Colonic mucosa (tissue), 4 donors: ENCODE measurements at regions not wholly inside any gene's neighbourhood (a gene's known extent, or its start where the extent isn't known, plus 50 kb on each side); places are given as distances from the start of the nearest gene placed in this dataset.

Experiments
- DNase-seq: peaks from one replicate; pipeline ENCODE4 v3.0.0-alpha.2; 2020
- H3K27ac ChIP-seq: fragments of 200-600 bp; one replicate; pipeline ENCODE4 v1.8.0; 2021
- H3K27me3 ChIP-seq: fragments of 200-600 bp; one replicate; pipeline ENCODE4 v1.8.0; 2021
- H3K36me3 ChIP-seq: fragments of 200-600 bp; one replicate; pipeline ENCODE4 v1.8.0; 2021
- H3K4me1 ChIP-seq: fragments of 200-600 bp; one replicate; pipeline ENCODE4 v1.8.0; 2021; ENCODE audit warnings: mild to moderate bottlenecking
- H3K4me3 ChIP-seq: fragments of 200-600 bp; one replicate; pipeline ENCODE4 v1.8.0; 2021
- H3K9ac ChIP-seq, 2 donors: one replicate each; pipeline ENCODE4 v1.7.0; 2013; ENCODE audit warnings: control low read depth in 2 of 2, low read depth in 2 of 2, low read length in 2 of 2
- H3K9me3 ChIP-seq: fragments of 200-600 bp; one replicate; pipeline ENCODE4 v1.8.0; 2021
- intact Hi-C: fragments of 100-400 bp; cut with DNase I; formaldehyde crosslinking; loops from one replicate; pipeline ENCODE4 v1.14.1; 2022
- TF ChIP-seq, protein P1 (sequence below): fragments of 200-600 bp; IDR thresholded peaks from one replicate; pipeline ENCODE4 v1.8.0; 2022; ENCODE audit warnings: antibody characterized with exemption, mild to moderate bottlenecking
- donor health status: healthy.
- donor health status: DM: no; HTN: no; CAD: no.
- donor health status: DM: no; HTN: no; CAD: no.

DNA sequence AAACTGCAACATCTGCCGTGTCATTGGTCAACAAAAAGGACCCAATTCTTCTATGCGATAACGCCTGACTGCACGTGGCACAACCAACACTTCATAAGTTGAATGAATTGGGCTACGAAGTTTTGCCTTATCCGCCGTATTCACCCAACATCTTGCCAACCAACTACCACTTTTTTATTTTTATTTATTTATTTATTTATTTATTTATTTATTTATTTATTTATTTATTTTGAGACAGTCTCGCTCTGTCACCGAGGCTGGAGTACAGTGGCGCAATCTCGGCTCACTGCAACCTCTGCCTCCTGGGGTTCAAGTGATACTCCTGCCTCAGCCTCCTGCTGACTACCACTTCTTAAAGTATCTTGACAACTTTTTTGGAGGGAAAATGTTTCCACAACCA, 127.4 kb downstream of the RASSF9 start:
- Histone ChIP-seq H3K27me3 (no peaks in the 10 kb centered on the region), H3K4me3 (no peak overlapping the region), H3K4me1 (no peaks in the 10 kb centered on the region), H3K36me3 (no peaks in the 10 kb centered on the region), H3K27ac (no peak overlapping the region), H3K9ac (no peak overlapping the region), H3K9me3 (no peaks in the 10 kb centered on the region)
- no peak for DNase-seq
- TF ChIP-seq, protein P1, sequence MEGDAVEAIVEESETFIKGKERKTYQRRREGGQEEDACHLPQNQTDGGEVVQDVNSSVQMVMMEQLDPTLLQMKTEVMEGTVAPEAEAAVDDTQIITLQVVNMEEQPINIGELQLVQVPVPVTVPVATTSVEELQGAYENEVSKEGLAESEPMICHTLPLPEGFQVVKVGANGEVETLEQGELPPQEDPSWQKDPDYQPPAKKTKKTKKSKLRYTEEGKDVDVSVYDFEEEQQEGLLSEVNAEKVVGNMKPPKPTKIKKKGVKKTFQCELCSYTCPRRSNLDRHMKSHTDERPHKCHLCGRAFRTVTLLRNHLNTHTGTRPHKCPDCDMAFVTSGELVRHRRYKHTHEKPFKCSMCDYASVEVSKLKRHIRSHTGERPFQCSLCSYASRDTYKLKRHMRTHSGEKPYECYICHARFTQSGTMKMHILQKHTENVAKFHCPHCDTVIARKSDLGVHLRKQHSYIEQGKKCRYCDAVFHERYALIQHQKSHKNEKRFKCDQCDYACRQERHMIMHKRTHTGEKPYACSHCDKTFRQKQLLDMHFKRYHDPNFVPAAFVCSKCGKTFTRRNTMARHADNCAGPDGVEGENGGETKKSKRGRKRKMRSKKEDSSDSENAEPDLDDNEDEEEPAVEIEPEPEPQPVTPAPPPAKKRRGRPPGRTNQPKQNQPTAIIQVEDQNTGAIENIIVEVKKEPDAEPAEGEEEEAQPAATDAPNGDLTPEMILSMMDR: no peak
- intact Hi-C loops: no loop called here

DNA sequence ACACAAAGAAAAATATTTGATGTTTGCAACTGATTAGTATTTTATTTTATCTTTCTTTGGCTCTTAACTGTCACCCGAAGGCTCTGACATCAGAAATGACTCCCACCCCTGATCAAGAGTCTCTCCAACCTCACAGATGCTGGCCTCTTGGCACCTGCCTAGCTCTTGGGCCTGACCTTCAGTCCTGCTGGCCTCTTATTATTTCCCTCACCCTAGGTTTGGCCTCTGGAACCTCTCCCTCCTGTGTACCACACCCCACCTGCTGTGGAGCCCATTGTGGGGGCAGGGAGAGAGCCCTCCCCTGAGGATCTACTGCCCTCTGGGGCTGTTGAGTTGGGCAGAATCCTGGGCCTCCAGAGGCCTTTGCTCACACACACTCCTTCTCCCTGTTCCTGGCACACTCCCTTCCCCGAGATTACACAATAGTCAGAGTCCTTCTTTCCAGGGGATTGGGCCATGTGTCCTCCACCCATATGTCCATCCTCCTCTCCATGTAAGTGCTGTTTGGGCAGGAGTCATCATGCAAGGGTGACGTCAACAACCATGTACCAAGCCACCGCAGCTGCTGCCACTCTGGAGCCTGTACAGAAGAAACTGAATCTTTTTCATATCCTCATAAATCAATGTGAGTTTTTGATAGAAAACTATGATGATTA, 124.3 kb downstream of the RASSF9 start:
- Histone ChIP-seq H3K27me3 (no peaks in the 10 kb centered on the region), H3K36me3 (no peaks in the 10 kb centered on the region), H3K4me3 (no peak overlapping the region), H3K4me1 (no peaks in the 10 kb centered on the region), H3K9me3 (no peaks in the 10 kb centered on the region), H3K9ac (no peak overlapping the region), H3K27ac (no peak overlapping the region)
- TF ChIP-seq, protein P1: no peak
- intact Hi-C loops: no loop called here
- DNase-seq: peak; percentile 20

DNA sequence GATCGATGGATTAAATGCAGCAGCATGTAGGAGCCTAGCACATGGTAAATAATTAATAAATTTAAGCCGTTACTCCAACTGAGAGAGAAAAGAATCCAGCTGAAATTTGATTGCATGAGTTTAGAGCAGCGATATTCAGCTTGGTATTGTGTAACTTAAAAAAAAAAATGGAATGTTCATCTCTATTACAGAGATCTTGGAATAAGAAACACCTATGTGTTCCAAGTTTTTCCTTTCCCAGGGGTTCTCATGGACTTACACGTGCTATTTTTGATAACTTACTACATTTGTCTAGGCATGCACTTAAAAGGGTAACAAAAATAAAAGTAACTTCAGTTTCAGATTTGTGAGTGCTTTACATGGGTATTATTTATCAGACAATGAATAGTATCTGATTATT, 122.8 kb downstream of the RASSF9 start:
- no peak for DNase-seq
- no peaks in the 10 kb centered on the region for H3K27me3 ChIP-seq
- TF ChIP-seq, protein P1: no peak
- H3K9ac ChIP-seq: no peak overlapping the region
- no peak overlapping the region for H3K27ac ChIP-seq
- H3K4me3 ChIP-seq: no peak overlapping the region
- H3K36me3 ChIP-seq: no peaks in the 10 kb centered on the region
- H3K9me3 ChIP-seq: no peaks in the 10 kb centered on the region
- no peaks in the 10 kb centered on the region for H3K4me1 ChIP-seq
- intact Hi-C loops: no loop called here

DNA sequence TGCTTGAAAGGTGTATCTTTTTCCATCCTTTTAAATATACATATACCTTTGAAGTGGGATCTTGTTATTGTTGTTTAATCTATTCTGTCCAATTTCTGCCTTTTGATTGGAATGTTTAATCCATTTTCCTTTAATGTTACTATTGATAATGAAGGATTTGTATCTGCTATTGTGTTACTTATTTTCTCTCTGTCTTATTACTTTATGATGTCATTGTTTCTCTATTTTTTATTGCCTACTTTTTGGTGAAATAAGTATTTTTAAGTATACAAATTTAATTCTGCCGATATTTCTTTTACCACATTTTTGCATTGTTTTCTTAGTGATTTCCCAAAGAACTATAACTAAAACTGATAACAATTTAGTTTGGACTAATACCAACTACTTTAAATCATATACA, 121.8 kb downstream of the RASSF9 start:
- H3K9me3 ChIP-seq: no peaks in the 10 kb centered on the region
- no peaks in the 10 kb centered on the region for H3K4me1 ChIP-seq
- H3K9ac ChIP-seq: no peak overlapping the region
- DNase-seq: no peak
- no peaks in the 10 kb centered on the region for H3K27me3 ChIP-seq
- H3K36me3 ChIP-seq: no peaks in the 10 kb centered on the region
- TF ChIP-seq, protein P1: no peak
- intact Hi-C loops: no loop called here
- H3K4me3 ChIP-seq: no peak overlapping the region
- no peak overlapping the region for H3K27ac ChIP-seq

DNA sequence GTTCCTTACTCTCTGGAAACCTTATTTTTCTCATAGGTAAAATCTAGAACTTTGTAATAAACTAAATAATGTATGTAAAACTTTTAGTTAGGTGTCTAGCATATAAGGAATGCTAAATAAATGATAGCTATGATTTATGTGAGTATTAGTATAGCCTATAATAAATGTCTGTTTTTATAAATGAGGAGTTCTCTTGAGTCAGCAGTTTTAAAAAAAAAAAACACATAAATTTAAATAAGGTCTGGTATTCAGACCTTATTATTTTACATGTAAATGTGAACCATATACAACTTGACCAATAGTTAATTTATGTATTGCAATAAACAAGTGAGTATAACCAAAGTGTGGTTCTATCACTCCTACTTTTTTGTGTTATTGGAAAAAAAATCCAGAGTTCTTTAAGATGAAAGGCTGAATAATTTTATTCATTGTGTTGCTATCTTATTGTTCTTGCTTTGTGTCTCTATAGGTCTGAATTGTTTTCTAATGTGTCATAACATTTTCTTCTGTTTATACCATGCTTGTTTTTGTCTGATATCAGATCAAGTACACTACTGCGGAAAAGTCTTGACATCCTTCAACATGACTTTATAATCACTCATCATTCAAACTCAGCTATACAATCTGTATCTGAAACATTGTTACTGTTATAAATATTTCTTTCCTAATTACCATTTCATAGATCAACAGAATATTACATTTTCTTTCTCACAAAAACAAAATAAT, 115.7 kb downstream of the RASSF9 start:
- Histone ChIP-seq H3K27ac (no peak overlapping the region), H3K4me3 (no peak overlapping the region), H3K9ac (no peak overlapping the region), H3K9me3 (no peaks in the 10 kb centered on the region), H3K4me1 (no peaks in the 10 kb centered on the region), H3K36me3 (no peaks in the 10 kb centered on the region), H3K27me3 (no peaks in the 10 kb centered on the region)
- intact Hi-C loops: no loop called here
- TF ChIP-seq, protein P1: no peak
- no peak for DNase-seq
